ENCODE measurements at regions not wholly inside any gene's neighbourhood (a gene's known extent, or its start where the extent isn't known, plus 50 kb on each side); places are given as distances from the start of the nearest gene placed in this dataset.

- DNase-seq, result no peak
- Histone ChIP-seq H3K9me3 (ENCODE audit: control insufficient read depth in 2 of 2, insufficient read depth in 1 of 2, low read depth in 1 of 2, low read length in 1 of 2) (peaks cover 0 to 3% of the 10 kb centered on the region in 2 donors), H3K27ac (ENCODE audit: low read depth in 1 of 3, low read length in 2 of 3) (no peak overlapping the region), H3K4me1 (ENCODE audit: control insufficient read depth in 3 of 3, insufficient read depth in 2 of 3, low read depth in 1 of 3, low read length in 2 of 3) (no peaks in the 10 kb centered on the region), H3K27me3 (ENCODE audit: control insufficient read depth in 3 of 3, insufficient read depth in 3 of 3, low read length in 3 of 3) (no peaks in the 10 kb centered on the region), H3K36me3 (ENCODE audit: control insufficient read depth in 3 of 3, insufficient read depth in 2 of 3, low read depth in 1 of 3, low read length in 3 of 3) (no peaks in the 10 kb centered on the region), H3K4me3 (ENCODE audit: low read depth in 1 of 3, low read length in 3 of 3) (no peak overlapping the region)
- no peak for FAIRE-seq
- 87 to 91% (median 87%) methylated on average over 9 of the region's 9 CpGs for WGBS, 3 donors
Measured at GRCh38 chr6:8914700-8915099, 479.4 kb upstream of the SLC35B3 start.

DNA sequence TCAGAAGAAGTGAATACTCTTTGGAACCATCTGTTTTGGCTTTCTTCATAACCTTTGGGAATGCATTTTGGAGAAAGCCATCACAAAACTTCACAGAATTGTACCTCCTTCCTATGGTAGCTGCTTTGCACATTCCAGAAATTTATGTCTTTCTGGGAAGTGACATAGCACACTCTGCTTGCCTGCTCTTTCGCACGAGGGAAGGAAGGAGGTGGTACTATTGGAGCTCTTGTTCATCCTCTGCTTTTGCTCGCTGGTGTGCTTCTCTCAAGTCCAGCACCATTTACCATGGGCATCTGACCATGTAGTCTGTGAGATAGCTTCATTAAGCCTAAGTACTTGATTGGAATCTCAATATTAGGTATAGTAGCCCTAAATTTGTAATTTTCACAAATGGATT is 473.3 kb upstream of the SLC35B3 start:
- Histone ChIP-seq H3K36me3 (ENCODE audit: control insufficient read depth in 3 of 3, insufficient read depth in 2 of 3, low read depth in 1 of 3, low read length in 3 of 3) (no peaks in the 10 kb centered on the region), H3K4me1 (ENCODE audit: control insufficient read depth in 3 of 3, insufficient read depth in 2 of 3, low read depth in 1 of 3, low read length in 2 of 3) (no peaks in the 10 kb centered on the region), H3K27me3 (ENCODE audit: control insufficient read depth in 3 of 3, insufficient read depth in 3 of 3, low read length in 3 of 3) (no peaks in the 10 kb centered on the region), H3K27ac (ENCODE audit: low read depth in 1 of 3, low read length in 2 of 3) (no peak overlapping the region), H3K4me3 (ENCODE audit: low read depth in 1 of 3, low read length in 3 of 3) (no peak overlapping the region), H3K9me3 (ENCODE audit: control insufficient read depth in 2 of 2, insufficient read depth in 1 of 2, low read depth in 1 of 2, low read length in 1 of 2) (peaks cover 0 to under 1% of the 10 kb centered on the region in 2 donors)
- DNase-seq, result no peak
- FAIRE-seq, result no peak
- WGBS, 3 donors, result 71 to 82% (median 75%) methylated on average over 3 of the region's 3 CpGs

DNA sequence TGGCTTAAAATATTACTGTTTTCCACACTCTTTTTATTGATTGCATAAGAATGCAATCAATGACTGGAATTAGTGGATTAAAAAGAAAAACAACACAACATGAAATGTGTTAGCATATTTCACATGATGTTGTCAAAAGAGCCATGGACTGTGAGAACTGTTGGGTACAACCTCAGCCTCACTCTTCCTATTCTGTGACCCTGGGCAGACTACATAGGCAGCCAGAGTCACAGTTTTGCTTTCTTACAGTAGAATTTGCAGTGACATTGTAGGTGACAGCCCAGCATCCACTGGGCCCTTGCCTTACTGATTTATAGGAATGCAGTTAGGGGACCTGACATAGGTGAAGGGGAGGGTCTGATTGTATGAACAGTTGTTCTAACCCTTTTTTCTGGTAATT is 471.4 kb upstream of the SLC35B3 start:
- Histone ChIP-seq H3K4me1 (ENCODE audit: control insufficient read depth in 3 of 3, insufficient read depth in 2 of 3, low read depth in 1 of 3, low read length in 2 of 3) (no peaks in the 10 kb centered on the region), H3K27ac (ENCODE audit: low read depth in 1 of 3, low read length in 2 of 3) (no peak overlapping the region), H3K4me3 (ENCODE audit: low read depth in 1 of 3, low read length in 3 of 3) (no peak overlapping the region), H3K9me3 (ENCODE audit: control insufficient read depth in 2 of 2, insufficient read depth in 1 of 2, low read depth in 1 of 2, low read length in 1 of 2) (no peaks in the 10 kb centered on the region), H3K27me3 (ENCODE audit: control insufficient read depth in 3 of 3, insufficient read depth in 3 of 3, low read length in 3 of 3) (no peaks in the 10 kb centered on the region), H3K36me3 (ENCODE audit: control insufficient read depth in 3 of 3, insufficient read depth in 2 of 3, low read depth in 1 of 3, low read length in 3 of 3) (no peaks in the 10 kb centered on the region)
- no peak for DNase-seq
- no peak for FAIRE-seq

DNA sequence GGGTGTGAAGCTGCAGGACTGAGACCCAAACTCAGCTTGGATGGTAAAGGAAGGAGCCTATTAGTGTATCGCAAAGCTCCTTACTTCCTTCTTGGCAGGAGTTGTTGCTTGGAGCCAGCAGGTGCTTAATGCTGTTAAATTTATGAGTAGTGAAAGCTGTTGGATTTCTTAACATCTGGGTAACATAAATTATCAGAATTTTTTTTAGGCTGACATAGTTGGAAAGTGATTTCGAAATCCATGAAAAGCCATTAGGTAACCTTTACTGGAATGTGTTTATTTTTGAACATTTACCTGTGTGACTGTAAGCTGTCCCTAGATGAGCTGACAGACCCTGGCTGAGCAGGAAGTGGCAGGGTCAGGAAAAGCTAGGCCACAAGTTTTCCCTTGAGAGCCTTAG is 470.4 kb upstream of the SLC35B3 start:
- WGBS, 3 donors, result 17 to 23% (median 18%) methylated on average over 2 of the region's 2 CpGs
- FAIRE-seq, result no peak
- no peak for DNase-seq
- Histone ChIP-seq H3K27ac (ENCODE audit: low read depth in 1 of 3, low read length in 2 of 3) (no peak overlapping the region), H3K27me3 (ENCODE audit: control insufficient read depth in 3 of 3, insufficient read depth in 3 of 3, low read length in 3 of 3) (no peaks in the 10 kb centered on the region), H3K4me1 (ENCODE audit: control insufficient read depth in 3 of 3, insufficient read depth in 2 of 3, low read depth in 1 of 3, low read length in 2 of 3) (no peaks in the 10 kb centered on the region), H3K36me3 (ENCODE audit: control insufficient read depth in 3 of 3, insufficient read depth in 2 of 3, low read depth in 1 of 3, low read length in 3 of 3) (no peaks in the 10 kb centered on the region), H3K9me3 (ENCODE audit: control insufficient read depth in 2 of 2, insufficient read depth in 1 of 2, low read depth in 1 of 2, low read length in 1 of 2) (no peaks in the 10 kb centered on the region), H3K4me3 (ENCODE audit: low read depth in 1 of 3, low read length in 3 of 3) (no peak overlapping the region)

DNA sequence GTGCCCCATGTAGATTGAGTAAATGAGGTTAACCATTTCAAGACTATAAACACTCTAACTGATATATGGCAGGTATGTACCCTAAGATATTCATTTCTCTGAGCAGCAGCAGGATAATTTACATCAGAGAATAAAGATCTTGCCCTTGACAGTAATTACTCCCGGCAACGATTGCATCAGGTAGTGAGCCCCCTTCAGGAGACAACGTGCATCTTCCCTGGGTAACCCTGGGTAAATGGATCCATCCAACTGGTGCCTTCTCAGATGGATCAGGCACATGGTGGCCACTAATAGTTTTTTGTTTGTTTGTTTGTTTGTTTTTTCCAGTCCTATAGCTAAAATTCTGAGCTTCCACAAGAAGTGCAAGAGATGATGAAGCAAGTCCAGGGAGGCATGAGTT is 469.4 kb upstream of the SLC35B3 start:
- Histone ChIP-seq H3K4me1 (ENCODE audit: control insufficient read depth in 3 of 3, insufficient read depth in 2 of 3, low read depth in 1 of 3, low read length in 2 of 3) (no peaks in the 10 kb centered on the region), H3K27ac (ENCODE audit: low read depth in 1 of 3, low read length in 2 of 3) (no peak overlapping the region), H3K36me3 (ENCODE audit: control insufficient read depth in 3 of 3, insufficient read depth in 2 of 3, low read depth in 1 of 3, low read length in 3 of 3) (no peaks in the 10 kb centered on the region), H3K9me3 (ENCODE audit: control insufficient read depth in 2 of 2, insufficient read depth in 1 of 2, low read depth in 1 of 2, low read length in 1 of 2) (no peaks in the 10 kb centered on the region), H3K27me3 (ENCODE audit: control insufficient read depth in 3 of 3, insufficient read depth in 3 of 3, low read length in 3 of 3) (no peaks in the 10 kb centered on the region), H3K4me3 (ENCODE audit: low read depth in 1 of 3, low read length in 3 of 3) (no peak overlapping the region)
- no peak for DNase-seq
- FAIRE-seq, result no peak
- WGBS, 3 donors, result 58 to 65% (median 61%) methylated on average over 3 of the region's 3 CpGs

DNA sequence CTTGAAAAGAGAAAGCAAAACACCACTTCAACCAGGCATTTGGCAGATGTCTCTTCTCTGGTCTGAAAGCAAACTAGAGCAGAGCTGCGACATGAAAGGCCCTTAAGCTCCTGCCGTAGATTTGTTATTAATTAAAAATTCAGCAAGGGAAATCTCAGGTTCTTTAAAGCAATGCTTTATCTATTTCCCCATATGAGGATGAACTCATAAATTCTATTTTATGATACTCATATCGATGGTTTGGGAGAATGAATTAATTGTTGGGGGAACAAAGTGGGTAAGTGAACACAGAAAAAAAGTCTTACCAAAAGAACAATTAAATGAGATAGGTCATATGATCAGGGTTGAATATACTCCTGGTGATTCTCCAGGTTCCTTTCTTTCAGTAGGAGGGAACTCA is 464.7 kb upstream of the SLC35B3 start:
- Histone ChIP-seq H3K4me3 (ENCODE audit: low read depth in 1 of 3, low read length in 3 of 3) (no peak overlapping the region), H3K4me1 (ENCODE audit: control insufficient read depth in 3 of 3, insufficient read depth in 2 of 3, low read depth in 1 of 3, low read length in 2 of 3) (no peaks in the 10 kb centered on the region), H3K36me3 (ENCODE audit: control insufficient read depth in 3 of 3, insufficient read depth in 2 of 3, low read depth in 1 of 3, low read length in 3 of 3) (no peaks in the 10 kb centered on the region), H3K27me3 (ENCODE audit: control insufficient read depth in 3 of 3, insufficient read depth in 3 of 3, low read length in 3 of 3) (no peaks in the 10 kb centered on the region), H3K27ac (ENCODE audit: low read depth in 1 of 3, low read length in 2 of 3) (no peak overlapping the region), H3K9me3 (ENCODE audit: control insufficient read depth in 2 of 2, insufficient read depth in 1 of 2, low read depth in 1 of 2, low read length in 1 of 2) (no peaks in the 10 kb centered on the region)
- FAIRE-seq, result no peak
- no peak for DNase-seq
- 68 to 75% (median 72%) methylated on average over 3 of the region's 3 CpGs for WGBS, 3 donors

DNA sequence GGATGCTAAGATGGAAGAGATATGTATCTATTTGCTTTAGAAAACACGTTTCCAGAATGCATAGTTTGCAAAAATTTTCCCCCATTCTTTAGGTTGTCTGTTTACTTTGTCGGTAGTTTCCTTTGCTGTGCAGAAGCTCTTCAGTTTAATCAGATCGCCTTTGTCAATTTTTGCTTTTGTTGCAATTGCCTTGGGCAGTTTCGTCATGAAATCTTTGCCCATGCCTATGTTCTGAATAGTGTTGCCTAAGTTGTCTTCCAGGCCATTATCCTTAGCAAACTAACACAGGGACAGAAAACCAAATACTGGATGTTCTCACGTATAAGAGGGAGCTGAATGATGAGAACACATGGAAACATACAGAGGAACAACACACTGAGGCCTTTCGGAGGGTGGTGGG is 454.2 kb upstream of the SLC35B3 start:
- Histone ChIP-seq H3K9me3 (ENCODE audit: control insufficient read depth in 2 of 2, insufficient read depth in 1 of 2, low read depth in 1 of 2, low read length in 1 of 2) (no peaks in the 10 kb centered on the region), H3K36me3 (ENCODE audit: control insufficient read depth in 3 of 3, insufficient read depth in 2 of 3, low read depth in 1 of 3, low read length in 3 of 3) (no peaks in the 10 kb centered on the region), H3K27ac (ENCODE audit: low read depth in 1 of 3, low read length in 2 of 3) (no peak overlapping the region), H3K4me3 (ENCODE audit: low read depth in 1 of 3, low read length in 3 of 3) (no peak overlapping the region), H3K27me3 (ENCODE audit: control insufficient read depth in 3 of 3, insufficient read depth in 3 of 3, low read length in 3 of 3) (no peaks in the 10 kb centered on the region), H3K4me1 (ENCODE audit: control insufficient read depth in 3 of 3, insufficient read depth in 2 of 3, low read depth in 1 of 3, low read length in 2 of 3) (no peaks in the 10 kb centered on the region)
- WGBS, 3 donors, result 63 to 72% (median 66%) methylated on average over 6 of the region's 6 CpGs
- FAIRE-seq, result no peak
- DNase-seq, result no peak

DNA sequence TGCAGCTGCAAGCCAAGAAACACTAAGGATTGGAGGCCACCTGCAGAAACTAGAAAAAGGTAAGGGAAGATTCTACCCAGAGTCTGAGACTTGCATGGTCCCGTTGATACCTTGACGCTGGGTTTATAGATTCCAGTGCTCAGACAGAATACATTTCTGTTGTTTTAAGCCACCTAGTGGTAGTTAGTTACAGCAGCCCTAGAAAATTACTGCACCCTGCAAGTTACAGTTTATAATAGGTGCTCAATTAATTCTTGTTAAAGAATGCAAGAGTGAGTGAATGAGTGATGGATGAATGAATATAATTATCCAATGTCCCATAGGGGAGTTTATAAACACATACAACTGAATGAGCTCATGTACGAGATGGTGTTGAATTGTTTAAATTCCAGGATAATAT is 453.1 kb upstream of the SLC35B3 start:
- no peaks in the 10 kb centered on the region for H3K4me1 ChIP-seq (ENCODE audit: control insufficient read depth in 3 of 3, insufficient read depth in 2 of 3, low read depth in 1 of 3, low read length in 2 of 3)
- H3K27me3 ChIP-seq (ENCODE audit: control insufficient read depth in 3 of 3, insufficient read depth in 3 of 3, low read length in 3 of 3), result no peaks in the 10 kb centered on the region
- H3K4me3 ChIP-seq (ENCODE audit: low read depth in 1 of 3, low read length in 3 of 3), result no peak overlapping the region
- H3K9me3 ChIP-seq (ENCODE audit: control insufficient read depth in 2 of 2, insufficient read depth in 1 of 2, low read depth in 1 of 2, low read length in 1 of 2), result no peaks in the 10 kb centered on the region
- no peak overlapping the region for H3K27ac ChIP-seq (ENCODE audit: low read depth in 1 of 3, low read length in 2 of 3)
- 67 to 70% (median 68%) methylated on average over 3 of the region's 3 CpGs for WGBS, 3 donors
- FAIRE-seq (no peak), DNase-seq (no peak)
- no peaks in the 10 kb centered on the region for H3K36me3 ChIP-seq (ENCODE audit: control insufficient read depth in 3 of 3, insufficient read depth in 2 of 3, low read depth in 1 of 3, low read length in 3 of 3)

GRCh38 chr6:8881663-8882062 is 446.3 kb upstream of the SLC35B3 start:
- Histone ChIP-seq H3K36me3 (ENCODE audit: control insufficient read depth in 3 of 3, insufficient read depth in 2 of 3, low read depth in 1 of 3, low read length in 3 of 3) (no peaks in the 10 kb centered on the region), H3K4me3 (ENCODE audit: low read depth in 1 of 3, low read length in 3 of 3) (no peak overlapping the region), H3K27ac (ENCODE audit: low read depth in 1 of 3, low read length in 2 of 3) (no peak overlapping the region), H3K9me3 (ENCODE audit: control insufficient read depth in 2 of 2, insufficient read depth in 1 of 2, low read depth in 1 of 2, low read length in 1 of 2) (no peaks in the 10 kb centered on the region), H3K27me3 (ENCODE audit: control insufficient read depth in 3 of 3, insufficient read depth in 3 of 3, low read length in 3 of 3) (no peaks in the 10 kb centered on the region), H3K4me1 (ENCODE audit: control insufficient read depth in 3 of 3, insufficient read depth in 2 of 3, low read depth in 1 of 3, low read length in 2 of 3) (no peaks in the 10 kb centered on the region)
- 6 to 48% (median 14%) methylated on average over 1 of the region's 1 CpG for WGBS, 3 donors
- FAIRE-seq, result no peak
- no peak for DNase-seq

All from small intestine (tissue), 7 donors.